ENCODE measurements at regions not wholly inside any gene's neighbourhood (a gene's known extent, or its start where the extent isn't known, plus 50 kb on each side); places are given as distances from the start of the nearest gene placed in this dataset.

DNA sequence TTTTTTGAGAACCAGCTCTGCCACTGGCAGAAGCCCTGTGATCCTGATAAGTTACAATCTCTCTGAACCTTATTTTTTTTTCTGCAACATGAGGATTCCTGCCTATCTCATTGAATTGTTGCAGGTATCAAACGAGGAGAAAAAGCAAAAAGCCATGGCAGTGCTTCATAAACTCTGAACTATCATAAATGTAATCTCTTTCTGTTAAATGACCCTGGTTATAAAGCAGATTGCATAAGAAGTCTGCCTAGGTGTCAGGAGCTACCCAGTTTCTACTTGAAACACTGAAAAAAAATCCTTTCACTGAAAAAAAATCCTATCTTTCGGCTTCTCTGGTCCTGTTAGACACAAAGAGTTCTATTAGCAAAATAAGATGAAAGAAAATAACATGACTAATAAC lies 172.7 kb downstream of the FAM43A start:
- TF ChIP-seq, protein P1, sequence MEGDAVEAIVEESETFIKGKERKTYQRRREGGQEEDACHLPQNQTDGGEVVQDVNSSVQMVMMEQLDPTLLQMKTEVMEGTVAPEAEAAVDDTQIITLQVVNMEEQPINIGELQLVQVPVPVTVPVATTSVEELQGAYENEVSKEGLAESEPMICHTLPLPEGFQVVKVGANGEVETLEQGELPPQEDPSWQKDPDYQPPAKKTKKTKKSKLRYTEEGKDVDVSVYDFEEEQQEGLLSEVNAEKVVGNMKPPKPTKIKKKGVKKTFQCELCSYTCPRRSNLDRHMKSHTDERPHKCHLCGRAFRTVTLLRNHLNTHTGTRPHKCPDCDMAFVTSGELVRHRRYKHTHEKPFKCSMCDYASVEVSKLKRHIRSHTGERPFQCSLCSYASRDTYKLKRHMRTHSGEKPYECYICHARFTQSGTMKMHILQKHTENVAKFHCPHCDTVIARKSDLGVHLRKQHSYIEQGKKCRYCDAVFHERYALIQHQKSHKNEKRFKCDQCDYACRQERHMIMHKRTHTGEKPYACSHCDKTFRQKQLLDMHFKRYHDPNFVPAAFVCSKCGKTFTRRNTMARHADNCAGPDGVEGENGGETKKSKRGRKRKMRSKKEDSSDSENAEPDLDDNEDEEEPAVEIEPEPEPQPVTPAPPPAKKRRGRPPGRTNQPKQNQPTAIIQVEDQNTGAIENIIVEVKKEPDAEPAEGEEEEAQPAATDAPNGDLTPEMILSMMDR (conservative IDR thresholded peaks at IDR 0.05; ENCODE audit: low read depth, low read length): no peak
- no peak for TF ChIP-seq EZH2 (IDR thresholded peaks at IDR 0.05; ENCODE audit: borderline replicate concordance, low read depth, low read length, poor library complexity, severe bottlenecking)
